Common myeloid progenitor, CD34-positive (primary cell): ENCODE measurements at regions not wholly inside any gene's neighbourhood (a gene's known extent, or its start where the extent isn't known, plus 50 kb on each side); places are given as distances from the start of the nearest gene placed in this dataset.

Experiments used
- CTCF ChIA-PET: fragments of 350-600 bp; sonication (Branson Sonifier 250); formaldehyde crosslinking; loops from one replicate; lab custom pipeline; 2021; ENCODE audit warnings: antibody characterized with exemption; lab: Charles Lee
- POLR2A ChIA-PET: fragments of 350-600 bp; sonication (Branson Sonifier 250); formaldehyde crosslinking; loops from one replicate; lab custom pipeline; 2021; ENCODE audit warnings: antibody characterized with exemption; lab: Charles Lee
- DNase-seq, 3 donors: peaks; one replicate each; pipeline versions ENCODE4 v3.0.0 to v3.0.0-alpha.2; 2013
- H3K27ac ChIP-seq, 2 experiments: 1 replicate in 1 of 2; 2 replicates in 1 of 2; pipeline ENCODE4 v1.7.0; 2013; ENCODE audit warnings: inconsistent platforms in 2 of 2, low read length in 2 of 2, mild to moderate bottlenecking in 2 of 2, low read depth in 1 of 2, moderate library complexity in 1 of 2; ENCODE audit not compliant: severe bottlenecking in 2 of 2, insufficient read depth in 1 of 2, poor library complexity in 1 of 2
- H3K27me3 ChIP-seq, 5 experiments: replicated peaks in 2 of 5; 1 replicate in 3 of 5; 2 replicates in 2 of 5; pipeline versions ENCODE4 v1.6.1 to v1.7.0; 2013; ENCODE audit warnings: low read length in 4 of 5, mild to moderate bottlenecking in 2 of 5, moderate library complexity in 2 of 5, inconsistent platforms in 1 of 5; ENCODE audit not compliant: insufficient read depth in 5 of 5, control insufficient read depth in 4 of 5
- H3K36me3 ChIP-seq, 4 experiments: 1 replicate in 2 of 4; 2 replicates in 2 of 4; pipeline versions ENCODE4 v1.6.1 to v1.7.0; 2013; ENCODE audit warnings: low read length in 3 of 4, control low read depth in 1 of 4, mild to moderate bottlenecking in 1 of 4; ENCODE audit not compliant: control insufficient read depth in 4 of 4, insufficient read depth in 4 of 4
- H3K4me1 ChIP-seq, 4 experiments: 1 replicate in 3 of 4; 2 replicates in 1 of 4; pipeline versions ENCODE4 v1.6.1 to v1.7.1; 2013; ENCODE audit warnings: low read length in 3 of 4, mild to moderate bottlenecking in 3 of 4, control low read depth in 1 of 4, inconsistent platforms in 1 of 4, moderate library complexity in 1 of 4; ENCODE audit not compliant: control insufficient read depth in 4 of 4, insufficient read depth in 4 of 4; ENCODE audit errors: control extremely low read depth in 1 of 4
- H3K4me3 ChIP-seq, 7 experiments: 1 replicate in 4 of 7; 2 replicates in 3 of 7; pipeline versions ENCODE4 v1.5.1 to v1.7.0; 2013; ENCODE audit warnings: mild to moderate bottlenecking in 7 of 7, low read length in 6 of 7, moderate library complexity in 6 of 7, inconsistent platforms in 2 of 7, low read depth in 2 of 7, control low read depth in 1 of 7; ENCODE audit not compliant: insufficient read depth in 4 of 7, control insufficient read depth in 1 of 7; ENCODE audit errors: extremely low read depth in 1 of 7
- H3K9me3 ChIP-seq, 5 experiments: 1 replicate in 4 of 5; 2 replicates in 1 of 5; pipeline versions ENCODE4 v1.6.1 to v1.7.1; 2013; ENCODE audit warnings: low read length in 4 of 5, mild to moderate bottlenecking in 2 of 5, inconsistent platforms in 1 of 5, low read depth in 1 of 5, moderate library complexity in 1 of 5; ENCODE audit not compliant: control insufficient read depth in 4 of 5, insufficient read depth in 2 of 5; ENCODE audit errors: control extremely low read depth in 1 of 5
- WGBS: methylation state at CpG from one replicate; pipeline ENCODE4 v1.1.5; 2013; ENCODE audit not compliant: insufficient coverage; 5-methylcytosine and 5-hydroxymethylcytosine counted together

DNA sequence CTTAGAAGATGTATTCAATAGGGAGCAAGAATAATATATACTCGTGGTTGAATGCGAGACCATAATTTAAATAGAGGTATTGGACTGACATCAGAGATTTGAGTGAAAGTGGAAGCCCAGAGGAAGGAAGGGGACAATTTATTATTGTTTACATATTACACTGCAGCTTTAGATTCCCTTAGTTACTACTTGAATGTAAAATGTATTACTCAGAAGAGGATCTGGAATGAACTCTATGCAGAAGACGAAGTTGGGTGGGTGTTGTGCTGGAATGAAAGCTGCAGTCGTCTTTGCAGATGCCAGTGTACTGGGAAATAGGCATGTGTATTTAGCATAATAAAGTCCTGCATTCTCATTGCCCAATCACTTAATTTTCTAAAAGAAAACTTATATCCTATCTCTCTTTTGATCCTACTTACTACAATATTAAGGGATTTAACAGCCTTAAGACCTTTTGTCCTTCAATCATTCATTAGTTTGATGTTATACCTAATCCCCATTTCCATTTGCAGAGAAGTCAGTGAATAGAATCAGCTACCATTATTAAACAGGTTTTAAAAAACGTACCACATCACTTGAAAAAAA, 570.7 kb upstream of the WWC1 start:
- H3K27ac ChIP-seq = no peak overlapping the region
- no peak for DNase-seq
- CTCF ChIA-PET = interaction anchor here (0.9 to 3.1 kb wide), 4 partner anchors 9 to 499 kb away, joined by 3 to 18 read pairs (median 4); no protein-coding TSS in a partner anchor
- H3K27me3 ChIP-seq = peaks cover 0 to 4% (median 0%) of the 10 kb centered on the region in 5 experiments
- H3K4me3 ChIP-seq = no peak overlapping the region
- POLR2A ChIA-PET = no interaction called here
- WGBS = 73% methylated on average over 2 of the region's 5 CpGs
- H3K36me3 ChIP-seq = no peaks in the 10 kb centered on the region
- H3K9me3 ChIP-seq = no peaks in the 10 kb centered on the region
- H3K4me1 ChIP-seq = peaks cover 0 to 13% (median 7%) of the 10 kb centered on the region in 4 experiments

DNA sequence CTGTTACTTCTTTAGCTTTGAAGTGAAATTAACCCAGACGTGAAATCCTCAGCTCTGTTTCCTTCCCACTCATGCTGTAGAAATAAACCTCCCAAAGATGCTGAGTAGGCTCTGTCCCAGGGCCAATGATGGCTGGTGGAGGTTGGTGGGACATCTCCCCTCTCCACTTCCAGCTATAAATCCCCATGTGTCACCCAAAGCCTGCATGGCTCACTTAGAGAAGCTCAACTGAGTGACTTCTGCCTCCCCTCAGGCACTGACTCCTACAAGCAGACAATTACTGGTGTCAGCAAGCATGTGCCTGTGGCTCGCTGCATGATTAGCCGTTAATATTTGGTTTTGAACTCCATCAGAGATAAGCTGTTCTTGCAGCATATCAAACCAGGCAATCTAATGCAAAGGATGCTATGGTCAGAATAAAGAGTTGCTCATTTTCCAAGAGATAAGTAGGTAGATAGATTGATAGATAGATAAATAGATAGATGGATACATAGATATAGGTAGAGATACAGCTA, 569.5 kb upstream of the WWC1 start:
- Histone ChIP-seq H3K27ac (no peak overlapping the region), H3K4me3 (no peak overlapping the region), H3K9me3 (no peaks in the 10 kb centered on the region), H3K36me3 (no peaks in the 10 kb centered on the region), H3K27me3 (peaks cover 0 to 4% (median 0%) of the 10 kb centered on the region in 5 experiments), H3K4me1 (peaks cover 0 to 13% (median 7%) of the 10 kb centered on the region in 4 experiments)
- POLR2A ChIA-PET = no interaction called here
- WGBS = 87% methylated on average over 3 of the region's 3 CpGs
- DNase-seq = no peak
- CTCF ChIA-PET = interaction anchor here (1.0 to 3.1 kb wide), 11 partner anchors 11 to 498 kb away, joined by 3 to 21 read pairs (median 4); no protein-coding TSS in a partner anchor

DNA sequence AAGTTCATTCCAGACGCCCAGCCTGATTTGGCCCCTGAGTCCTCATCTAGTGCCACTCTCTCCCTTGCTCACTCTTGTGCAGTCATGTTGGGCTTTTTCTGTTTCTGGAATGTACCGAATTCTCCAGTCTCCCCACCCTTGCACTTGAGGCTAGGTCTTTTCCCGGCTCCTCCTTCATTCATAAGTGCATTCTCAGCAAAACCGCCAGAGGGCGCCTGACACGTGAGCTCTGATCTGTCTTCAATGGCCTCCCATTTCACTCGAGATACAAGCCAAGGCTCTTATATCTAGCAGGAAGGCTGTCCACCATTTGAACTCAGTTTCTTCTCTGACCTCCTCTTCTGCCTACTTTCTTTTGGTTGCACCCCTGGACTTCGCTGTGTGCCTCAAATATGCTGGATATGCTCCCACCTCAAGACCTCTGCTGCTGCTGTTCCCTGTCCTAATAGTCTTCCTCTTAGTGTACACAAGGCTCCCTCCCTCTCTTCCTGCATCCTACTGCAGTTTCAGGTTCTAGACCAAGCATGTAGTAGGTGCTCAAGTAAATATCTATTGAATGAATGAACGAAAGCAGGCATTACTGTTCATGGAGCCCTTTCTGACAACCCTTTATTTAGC, 568.1 kb upstream of the WWC1 start:
- H3K4me1 ChIP-seq = peaks cover 0 to 3% (median 0%) of the 10 kb centered on the region in 4 experiments
- no peak overlapping the region for H3K4me3 ChIP-seq
- WGBS = 20% methylated on average over 8 of the region's 9 CpGs
- H3K27ac ChIP-seq = no peak overlapping the region
- H3K27me3 ChIP-seq = peaks cover 0 to 2% (median 0%) of the 10 kb centered on the region in 5 experiments
- CTCF ChIA-PET = interaction anchor here (0.7 to 3.1 kb wide), 9 partner anchors 13 to 497 kb away, joined by 3 to 21 read pairs (median 3); no protein-coding TSS in a partner anchor
- POLR2A ChIA-PET = no interaction called here
- peak; percentile 71 to 83 (median 80) for DNase-seq
- H3K9me3 ChIP-seq = no peaks in the 10 kb centered on the region
- no peaks in the 10 kb centered on the region for H3K36me3 ChIP-seq

DNA sequence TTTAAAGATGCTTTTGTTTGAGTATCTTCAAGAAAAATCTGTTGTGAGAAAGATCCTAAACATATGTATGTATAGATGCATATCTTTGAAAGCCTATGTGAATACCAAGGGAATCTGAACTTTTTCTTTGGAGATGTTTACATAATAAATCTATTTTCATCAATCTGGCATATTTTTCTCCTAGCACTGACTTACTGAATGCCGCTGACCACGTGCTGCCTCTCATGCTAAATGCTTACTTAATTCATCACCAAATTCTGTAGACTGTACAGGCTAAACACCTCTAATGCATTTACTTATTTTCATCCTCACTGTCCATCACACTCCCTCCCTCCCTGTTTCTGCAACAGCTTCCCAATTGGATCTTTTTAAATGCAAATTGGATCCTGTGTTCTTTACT, 566.2 kb upstream of the WWC1 start:
- DNase-seq = no peak
- no peak overlapping the region for H3K27ac ChIP-seq
- peaks cover 0 to 7% (median 3%) of the 10 kb centered on the region in 4 experiments for H3K4me1 ChIP-seq
- H3K4me3 ChIP-seq = no peak overlapping the region
- no peaks in the 10 kb centered on the region for H3K9me3 ChIP-seq
- WGBS = 100% methylated on average over 2 of the region's 2 CpGs
- peaks cover 0 to 2% (median 0%) of the 10 kb centered on the region in 5 experiments for H3K27me3 ChIP-seq
- H3K36me3 ChIP-seq = no peaks in the 10 kb centered on the region
- ChIA-PET CTCF (interaction anchor here (1.9 kb wide), 1 partner anchor 322 kb away, joined by 5 read pairs; no protein-coding TSS in a partner anchor), POLR2A (no interaction called here)

DNA sequence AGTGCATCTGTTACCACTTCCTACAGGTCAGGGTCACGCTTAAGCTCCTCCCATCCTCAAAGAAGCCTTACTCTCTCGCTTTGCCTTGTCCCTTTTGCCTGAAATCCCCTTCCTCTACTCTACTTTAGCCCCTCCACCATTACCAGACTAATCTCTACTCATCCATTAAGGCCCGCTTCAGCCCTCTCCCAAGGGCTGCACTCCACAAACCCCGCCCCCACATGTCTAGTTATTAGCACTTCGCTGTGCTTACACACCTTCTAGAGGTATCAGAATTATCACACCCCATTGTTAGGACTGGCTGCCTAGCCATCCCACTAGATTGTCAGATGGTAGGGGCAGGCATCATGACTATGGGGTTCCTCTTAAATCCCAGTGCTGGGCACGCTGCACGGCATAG, 565.7 kb upstream of the WWC1 start:
- Histone ChIP-seq H3K36me3 (no peaks in the 10 kb centered on the region), H3K27me3 (peaks cover 0 to 2% (median 0%) of the 10 kb centered on the region in 5 experiments), H3K4me1 (peaks cover 0 to 7% (median 3%) of the 10 kb centered on the region in 4 experiments), H3K9me3 (no peaks in the 10 kb centered on the region), H3K4me3 (no peak overlapping the region), H3K27ac (no peak overlapping the region)
- ChIA-PET CTCF (interaction anchor here (1.9 kb wide), 1 partner anchor 322 kb away, joined by 5 read pairs; no protein-coding TSS in a partner anchor), POLR2A (no interaction called here)
- 94% methylated on average over 7 of the region's 7 CpGs for WGBS
- no peak for DNase-seq

DNA sequence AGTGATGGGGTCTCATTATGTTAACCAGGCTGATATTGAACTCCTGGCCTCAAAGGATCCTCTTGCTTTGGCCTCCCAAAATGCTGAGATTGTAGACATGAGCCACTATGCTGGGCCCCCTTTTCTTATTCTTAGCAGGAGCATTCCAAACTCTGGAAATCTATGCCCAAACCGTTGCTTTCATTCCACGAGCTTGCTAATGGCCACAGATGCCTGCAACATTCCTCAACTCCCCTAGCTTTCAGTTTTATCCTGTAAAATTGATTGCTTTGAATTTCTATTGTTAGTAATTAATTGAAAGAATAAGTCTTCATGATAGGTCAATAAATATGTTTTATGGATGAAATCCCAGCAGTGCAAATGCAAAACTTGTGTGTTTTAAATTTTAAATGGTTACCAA, 564.8 kb upstream of the WWC1 start:
- ChIA-PET POLR2A (no interaction called here), CTCF (interaction anchor here (0.8 to 1.0 kb wide), 2 partner anchors 267 to 350 kb away, joined by 3 read pairs; no protein-coding TSS in a partner anchor)
- no peak for DNase-seq
- WGBS = no CpG with 5 or more reads among the region's 2 CpGs
- no peaks in the 10 kb centered on the region for H3K27me3 ChIP-seq
- H3K4me1 ChIP-seq = peaks cover 0 to 7% (median 3%) of the 10 kb centered on the region in 4 experiments
- no peak overlapping the region for H3K4me3 ChIP-seq
- no peak overlapping the region for H3K27ac ChIP-seq
- H3K36me3 ChIP-seq = no peaks in the 10 kb centered on the region
- no peaks in the 10 kb centered on the region for H3K9me3 ChIP-seq
